Bronchial epithelial cell (primary cell): ENCODE measurements at regions not wholly inside any gene's neighbourhood (a gene's known extent, or its start where the extent isn't known, plus 50 kb on each side); places are given as distances from the start of the nearest gene placed in this dataset.

ENCODE experiments used
- DNase-seq: peaks from one replicate; pipeline ENCODE4 v3.0.0-alpha.2; 2010; ENCODE audit warnings: low read depth
- FAIRE-seq: peaks from 2 replicates; lab custom pipeline; 2011; peaks lifted over from hg19 to GRCh38; lab: Jason Lieb, UNC
- H3K27me3 ChIP-seq: 2 replicates; pipeline ENCODE4 v1.5.1; 2011; ENCODE audit warnings: low read length; ENCODE audit not compliant: control insufficient read depth, insufficient read depth
- H3K36me3 ChIP-seq: 2 replicates; pipeline ENCODE4 v1.5.1; 2011; ENCODE audit warnings: low read length; ENCODE audit not compliant: control insufficient read depth, insufficient read depth
- H3K4me3 ChIP-seq: 2 replicates; pipeline ENCODE4 v1.5.1; 2011; ENCODE audit warnings: mild to moderate bottlenecking, low read depth, low read length, control low read depth
- CTCF ChIP-seq: IDR thresholded peaks from 2 replicates; pipeline ENCODE4 v1.5.1; 2011; ENCODE audit warnings: mild to moderate bottlenecking, moderate library complexity, low read length, control low read depth, inconsistent platforms; ENCODE audit not compliant: insufficient read depth, severe bottlenecking

DNA sequence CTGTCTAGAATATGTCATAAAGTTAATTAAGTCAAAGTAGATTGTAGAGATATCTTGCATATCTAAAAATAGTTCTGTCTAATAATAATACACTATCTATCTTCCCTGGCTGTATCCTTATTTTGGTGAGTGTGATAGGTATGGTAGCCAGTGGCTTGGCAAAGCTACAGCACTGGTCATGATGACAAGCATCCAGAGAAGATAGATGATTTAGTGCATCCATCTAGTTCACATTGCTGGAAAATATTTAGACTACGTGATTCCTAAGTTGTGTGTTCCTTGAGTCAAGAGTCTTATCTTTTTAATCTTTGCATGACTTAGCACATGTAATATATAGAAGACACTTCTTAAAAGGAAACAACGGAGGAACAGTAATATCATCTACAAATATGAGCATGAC is 711.2 kb upstream of the KCND2 start:
- FAIRE-seq (no peak), DNase-seq (no peak)
- no peak overlapping the region for H3K4me3 ChIP-seq
- H3K27me3 ChIP-seq = no peaks in the 10 kb centered on the region
- no peak for TF ChIP-seq CTCF
- no peaks in the 10 kb centered on the region for H3K36me3 ChIP-seq

DNA sequence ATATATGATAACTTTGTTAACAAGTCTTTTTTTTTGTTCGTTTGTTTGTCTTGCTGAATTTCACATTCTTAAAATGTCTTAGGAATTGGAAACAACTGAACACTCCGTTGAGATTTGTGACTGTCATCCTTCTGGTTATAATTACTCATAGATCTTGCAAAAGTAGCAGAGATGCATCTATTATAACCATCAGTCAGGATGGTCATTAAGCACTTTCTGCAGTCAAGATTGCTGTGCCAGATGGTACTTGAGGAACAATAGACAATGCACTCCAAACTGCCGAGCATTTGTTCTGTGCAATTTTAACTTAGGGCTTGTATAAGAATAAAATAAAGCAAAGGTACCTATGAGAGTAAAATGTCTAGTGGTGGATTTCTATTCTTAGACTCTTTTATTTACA is 710.1 kb upstream of the KCND2 start:
- H3K27me3 ChIP-seq = no peaks in the 10 kb centered on the region
- DNase-seq (no peak), FAIRE-seq (no peak)
- TF ChIP-seq CTCF = no peak
- H3K36me3 ChIP-seq = no peaks in the 10 kb centered on the region
- no peak overlapping the region for H3K4me3 ChIP-seq

GRCh38 chr7:119571666-119572065 is 701.3 kb upstream of the KCND2 start:
- FAIRE-seq (no peak), DNase-seq (no peak)
- Histone ChIP-seq H3K27me3 (no peaks in the 10 kb centered on the region), H3K4me3 (no peak overlapping the region), H3K36me3 (no peaks in the 10 kb centered on the region)
- TF ChIP-seq CTCF = no peak

GRCh38 chr7:119572132-119572531 is 700.8 kb upstream of the KCND2 start:
- Histone ChIP-seq H3K4me3 (no peak overlapping the region), H3K27me3 (no peaks in the 10 kb centered on the region), H3K36me3 (no peaks in the 10 kb centered on the region)
- FAIRE-seq (no peak), DNase-seq (no peak)
- no peak for TF ChIP-seq CTCF

DNA sequence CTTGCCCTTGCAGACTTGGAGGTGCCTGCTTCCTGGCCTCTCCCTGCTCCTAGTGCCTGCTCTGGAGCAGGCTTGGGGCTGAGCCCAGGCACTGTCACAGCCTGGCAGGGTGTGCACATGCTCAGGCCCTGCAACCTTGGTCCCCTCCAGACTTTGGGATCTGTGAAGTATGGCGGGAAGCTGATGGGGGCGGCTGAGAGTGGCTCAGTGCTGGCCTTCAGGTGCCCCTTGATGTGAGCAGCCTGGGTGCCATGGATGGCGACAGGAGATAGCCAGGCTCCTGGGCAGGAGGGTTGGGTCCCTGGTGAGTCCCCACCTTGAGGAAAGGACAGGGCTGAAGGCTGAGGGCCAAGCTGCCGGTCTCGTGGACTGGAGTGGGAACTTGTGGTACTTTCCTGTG is 700.4 kb upstream of the KCND2 start:
- Histone ChIP-seq H3K27me3 (no peaks in the 10 kb centered on the region), H3K36me3 (no peaks in the 10 kb centered on the region), H3K4me3 (no peak overlapping the region)
- FAIRE-seq = no peak
- TF ChIP-seq CTCF = no peak
- no peak for DNase-seq

GRCh38 chr7:119578116-119578515 is 694.9 kb upstream of the KCND2 start:
- Histone ChIP-seq H3K4me3 (no peak overlapping the region), H3K27me3 (no peaks in the 10 kb centered on the region), H3K36me3 (no peaks in the 10 kb centered on the region)
- no peak for TF ChIP-seq CTCF
- FAIRE-seq (no peak), DNase-seq (no peak)
